Caki2 (cell line): ENCODE measurements at regions not wholly inside any gene's neighbourhood (a gene's known extent, or its start where the extent isn't known, plus 50 kb on each side); places are given as distances from the start of the nearest gene placed in this dataset.

ENCODE experiments used
- DNase-seq: peaks from one replicate; pipeline ENCODE4 v3.0.0-alpha.2; 2015; ENCODE audit warnings: low read depth
- in situ Hi-C: cut with HindIII; loops from 2 replicates; pipeline ENCODE4 v1.10.0; 2016; ENCODE audit warnings: low sequenced_read_pairs, low pct_unique_long_range_greater_than_20kb, mixed read lengths

DNA sequence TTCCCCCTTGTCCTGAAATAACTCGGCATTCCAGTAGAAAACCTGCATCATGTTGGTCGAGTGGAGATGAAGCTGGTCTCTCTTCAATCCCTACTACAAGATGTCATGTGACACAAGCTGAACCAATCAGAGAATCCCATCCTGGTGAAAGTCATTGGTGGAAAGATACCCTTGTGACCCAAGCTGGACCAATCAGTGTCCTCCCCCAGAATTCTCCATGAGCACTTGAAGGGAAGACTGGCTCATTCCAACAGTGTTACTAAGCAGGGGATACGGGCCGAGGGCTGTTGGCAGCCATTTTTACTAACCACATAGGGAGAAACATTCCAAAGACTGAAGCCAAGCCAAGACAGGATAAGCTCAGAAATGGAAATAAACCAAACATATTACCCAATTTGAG lies 298.3 kb downstream of the ICOS start:
- no peak for DNase-seq
- in situ Hi-C loops: no loop called here

- DNase-seq: no peak
- in situ Hi-C loops: no loop called here
These were observed 300.9 kb downstream of the ICOS start for GRCh38 chr2:204237416-204237815.

GRCh38 chr2:204239411-204240165 lies 303.0 kb downstream of the ICOS start:
- in situ Hi-C loops: no loop called here
- DNase-seq: no peak

DNA sequence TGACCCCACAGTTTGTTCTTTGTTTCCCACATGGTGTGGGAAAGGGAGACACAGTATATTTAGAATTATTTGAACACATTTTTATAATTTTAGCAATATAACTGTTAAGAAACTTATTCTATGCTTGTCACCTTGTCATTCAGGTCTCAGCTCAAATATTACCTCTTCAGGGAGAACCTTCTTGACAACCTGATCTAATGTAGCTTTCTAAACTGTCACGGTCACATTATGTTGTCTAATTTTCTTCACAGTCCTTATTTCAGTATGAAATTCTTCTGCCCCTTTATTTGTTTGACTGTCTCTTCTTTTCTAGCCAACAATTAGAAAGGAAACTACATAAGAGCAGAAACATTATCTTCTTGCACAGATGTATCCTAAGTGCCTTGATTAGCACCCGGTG lies 304.3 kb upstream of the PARD3B start:
- DNase-seq: no peak
- in situ Hi-C loops: no loop called here

GRCh38 chr2:204249437-204249836 lies 295.8 kb upstream of the PARD3B start:
- in situ Hi-C loops: no loop called here

DNA sequence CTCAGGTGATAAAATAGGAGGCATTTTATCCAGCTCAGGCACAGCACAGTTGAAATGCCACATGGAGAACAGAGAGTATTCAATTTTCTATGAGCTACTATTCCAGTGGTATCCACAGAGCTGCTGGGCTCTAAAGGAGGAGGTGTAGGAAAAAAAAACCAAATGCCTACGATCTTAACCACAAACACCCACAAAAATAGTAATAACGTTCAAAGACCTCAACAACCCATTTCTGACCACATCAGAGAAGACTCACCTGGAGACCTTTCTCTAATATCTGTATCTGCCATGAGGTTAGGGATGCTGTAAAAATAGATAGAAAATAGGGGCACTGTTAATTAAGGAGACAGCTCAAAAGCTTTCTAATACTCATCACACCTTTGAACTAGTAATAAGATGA lies 294.6 kb upstream of the PARD3B start:
- in situ Hi-C loops: no loop called here

More at GRCh38 chr2:204249437-204249836, 295.8 kb upstream of the PARD3B start:
- DNase-seq: no peak

DNA sequence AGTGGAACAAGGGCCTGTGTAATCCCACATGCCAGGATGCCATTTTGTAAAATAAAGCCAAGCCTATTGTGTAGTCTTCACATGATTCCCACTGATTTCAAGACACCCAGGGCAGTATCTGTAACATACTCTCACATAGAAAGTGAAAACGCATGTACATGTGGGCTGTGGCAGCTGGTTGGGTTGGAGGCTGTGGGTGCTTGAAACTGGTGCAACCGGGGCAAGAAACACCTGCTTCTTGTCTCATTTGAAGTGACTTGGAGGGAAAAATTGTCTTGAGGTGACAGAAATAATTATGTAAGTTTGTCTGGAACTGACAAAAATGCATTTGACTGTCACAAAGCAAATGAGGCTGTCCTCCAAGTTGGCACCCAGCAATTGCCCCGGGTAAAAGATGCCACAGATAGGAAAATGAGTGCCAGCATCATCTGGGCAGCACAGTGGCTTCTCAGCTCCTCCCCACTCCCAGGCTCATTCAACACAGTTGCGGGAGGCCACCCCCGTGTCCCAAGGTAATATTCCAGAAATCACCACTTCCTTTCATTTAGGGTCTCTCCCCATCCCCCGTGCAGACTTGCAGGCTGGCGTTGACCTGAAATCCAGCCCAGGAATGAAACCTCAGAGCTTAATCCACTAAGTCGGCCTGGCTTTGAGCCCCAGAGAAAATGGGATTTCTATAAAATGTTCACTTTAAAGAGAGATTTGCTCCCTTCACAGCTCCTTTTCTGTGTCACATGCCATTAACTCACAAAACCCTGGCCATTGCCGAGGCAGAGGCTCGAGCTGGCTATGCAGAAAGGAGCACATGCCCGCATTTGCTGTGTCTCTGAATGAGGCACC lies 293.9 kb upstream of the PARD3B start:
- in situ Hi-C loops: no loop called here
- no peak for DNase-seq

More for the DNA sequence above, 294.6 kb upstream of the PARD3B start:
- no peak for DNase-seq

DNA sequence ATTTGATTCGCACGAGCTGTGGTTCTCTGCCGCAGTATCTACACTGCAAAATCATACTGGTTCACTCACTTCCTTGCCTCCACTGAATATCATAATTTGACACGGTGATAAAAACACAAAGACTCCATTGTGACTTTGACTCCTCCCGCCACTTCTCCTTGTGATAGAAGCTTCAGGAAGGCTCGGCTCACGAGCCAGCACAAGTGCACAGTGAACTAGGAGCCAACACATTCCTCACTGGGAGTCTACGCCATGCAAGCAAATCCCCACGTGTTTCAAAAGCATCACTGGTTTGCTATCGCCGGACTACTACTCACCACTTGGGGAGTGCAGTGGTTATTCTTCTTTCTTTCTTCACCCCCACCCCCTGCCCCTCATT lies 293.3 kb upstream of the PARD3B start:
- in situ Hi-C loops: no loop called here
- no peak for DNase-seq

- in situ Hi-C loops: no loop called here
- DNase-seq: no peak
These were observed 290.2 kb upstream of the PARD3B start for GRCh38 chr2:204255071-204255470.

- in situ Hi-C loops: no loop called here
- no peak for DNase-seq
These were observed 289.7 kb upstream of the PARD3B start for GRCh38 chr2:204255526-204255925.

GRCh38 chr2:204257781-204258180 lies 287.5 kb upstream of the PARD3B start:
- no peak for DNase-seq

GRCh38 chr2:204258890-204259289 lies 286.4 kb upstream of the PARD3B start:
- in situ Hi-C loops: no loop called here
- DNase-seq: no peak

More at GRCh38 chr2:204257781-204258180, 287.5 kb upstream of the PARD3B start:
- in situ Hi-C loops: no loop called here

DNA sequence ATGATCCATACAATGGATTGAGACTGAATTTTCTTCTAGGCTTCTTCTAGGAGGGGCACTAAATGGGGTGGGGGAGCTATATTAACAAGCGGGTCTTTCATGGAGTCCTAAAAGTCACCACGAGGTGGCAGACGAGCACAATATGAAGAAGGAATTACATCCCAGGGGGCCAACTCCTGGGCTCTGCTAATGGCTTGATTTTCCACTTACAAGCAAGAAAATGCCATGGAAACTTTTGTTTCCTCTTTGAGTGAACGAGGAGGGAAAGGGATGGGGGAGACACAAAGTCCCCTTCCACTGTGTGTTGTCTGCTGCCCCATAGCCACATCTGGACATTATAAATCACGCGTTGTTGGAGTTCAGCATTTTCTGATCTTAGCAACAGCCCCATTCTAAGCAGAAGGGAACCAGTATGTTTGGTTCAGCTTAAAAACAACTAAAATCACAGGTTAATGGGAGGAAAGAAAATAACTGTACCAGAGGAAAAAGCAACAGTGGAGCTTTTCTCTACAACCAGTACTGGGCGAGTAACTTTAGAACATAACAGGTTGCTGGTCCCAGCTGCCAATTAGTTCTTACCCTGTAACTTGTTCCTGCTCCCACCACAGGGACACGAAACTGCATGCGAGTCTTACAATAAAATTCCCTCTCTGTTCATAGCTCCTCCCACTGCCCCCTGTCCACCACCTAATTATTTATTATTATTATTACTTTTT lies 285.0 kb upstream of the PARD3B start:
- peak; percentile 37 for DNase-seq
- in situ Hi-C loops: no loop called here

GRCh38 chr2:204260901-204261300 lies 284.4 kb upstream of the PARD3B start:
- no peak for DNase-seq

DNA sequence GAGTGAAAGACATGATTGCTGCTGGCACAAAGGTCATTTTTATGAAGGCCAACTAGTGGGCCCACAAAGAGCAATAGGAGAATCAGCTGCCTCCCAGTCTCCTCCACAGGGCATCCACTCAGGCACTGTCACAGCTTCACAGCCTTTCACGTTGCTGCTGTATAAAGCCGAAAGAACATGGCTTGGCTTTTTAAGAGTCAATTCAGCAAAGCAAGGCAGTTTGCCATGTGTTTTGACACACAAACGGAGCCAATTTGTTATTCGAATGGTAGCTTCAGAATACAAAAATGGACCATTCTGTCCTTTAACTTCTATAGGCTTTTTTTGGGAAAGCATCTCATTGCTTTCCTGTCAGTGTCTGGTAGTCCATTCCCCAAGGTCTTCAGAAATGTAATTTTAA lies 283.4 kb upstream of the PARD3B start:
- no peak for DNase-seq
- in situ Hi-C loops: no loop called here

More at GRCh38 chr2:204260901-204261300, 284.4 kb upstream of the PARD3B start:
- in situ Hi-C loops: no loop called here

DNA sequence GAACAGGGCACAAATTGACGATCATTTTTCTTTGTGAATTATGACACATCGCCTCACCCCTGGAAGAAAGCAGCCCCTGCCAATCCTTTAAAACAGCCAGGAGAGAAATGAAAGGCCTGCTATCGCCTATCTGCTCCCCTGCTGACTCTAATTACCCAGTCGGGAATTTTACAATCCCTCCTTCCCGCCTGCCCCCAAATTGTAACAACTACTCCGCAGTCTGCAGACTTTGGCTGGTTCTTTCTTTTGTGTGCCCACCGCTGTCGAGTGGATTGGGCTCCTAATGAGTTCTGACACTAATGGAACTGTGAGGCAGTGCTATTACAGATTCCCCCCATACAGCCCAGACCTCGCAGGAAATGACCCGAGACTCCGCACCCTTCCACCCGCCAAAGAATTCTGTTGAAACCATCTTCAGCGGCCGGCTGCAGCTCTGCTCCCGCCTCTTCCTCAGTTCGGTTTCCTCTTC lies 281.2 kb upstream of the PARD3B start:
- in situ Hi-C loops: no loop called here
- DNase-seq: no peak

DNA sequence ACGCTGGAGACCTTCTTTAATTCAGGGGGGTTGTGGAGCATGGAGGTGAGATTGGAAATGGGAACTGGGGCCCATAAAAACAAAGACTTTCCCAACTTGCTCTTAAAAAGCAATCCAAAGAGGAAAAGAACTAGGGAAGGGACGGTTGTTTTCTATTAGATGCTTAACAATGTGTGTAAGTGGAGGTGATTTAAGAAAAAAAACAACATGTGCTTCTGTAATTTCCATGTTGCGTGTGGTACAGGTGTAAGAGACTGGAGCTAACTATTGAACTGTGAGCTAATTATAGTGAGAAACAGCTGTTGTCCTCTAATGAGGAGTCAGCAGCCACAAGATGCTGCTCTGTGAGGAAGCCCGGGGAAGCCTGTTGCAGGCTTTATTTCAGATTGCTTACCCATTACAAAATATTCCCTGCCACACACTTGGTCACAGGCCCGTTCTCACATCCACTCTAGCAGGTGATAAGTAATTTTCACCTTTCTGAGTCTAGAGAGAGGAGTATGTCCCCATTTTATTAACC lies 280.6 kb upstream of the PARD3B start:
- in situ Hi-C loops: no loop called here
- DNase-seq: no peak

GRCh38 chr2:204265681-204266181 lies 279.5 kb upstream of the PARD3B start:
- in situ Hi-C loops: no loop called here
- DNase-seq: no peak
